OCI-LY1 (cell line): ENCODE measurements at regions not wholly inside any gene's neighbourhood (a gene's known extent, or its start where the extent isn't known, plus 50 kb on each side); places are given as distances from the start of the nearest gene placed in this dataset.

Experiments
- H2AFZ ChIP-seq: fragments of 200-600 bp; sonication (generic), shearing (Covaris generic); 2 replicates; pipeline ENCODE4 v1.6.0; 2014; ENCODE audit warnings: antibody characterized with exemption, mild to moderate bottlenecking, low read length
- H3F3A ChIP-seq: fragments of 200-600 bp; sonication (generic), shearing (Covaris generic); 2 replicates; pipeline ENCODE4 v1.6.0; 2014; ENCODE audit warnings: mild to moderate bottlenecking, antibody characterized with exemption, low read length, moderate library complexity; ENCODE audit not compliant: insufficient read depth
- H3K27ac ChIP-seq: fragments of 200-600 bp; sonication (generic); 2 replicates; pipeline ENCODE4 v1.5.1; 2014; ENCODE audit warnings: low read length, mixed run types, mild to moderate bottlenecking, low read depth; ENCODE audit not compliant: poor library complexity, severe bottlenecking
- H3K27me3 ChIP-seq: fragments of 200-600 bp; sonication (generic); 2 replicates; pipeline ENCODE4 v1.6.0; 2014; ENCODE audit warnings: antibody characterized with exemption, mild to moderate bottlenecking, low read length, moderate library complexity; ENCODE audit not compliant: insufficient read depth
- H3K36me3 ChIP-seq: fragments of 200-600 bp; sonication (generic); 2 replicates; pipeline ENCODE4 v1.6.1; 2014; ENCODE audit warnings: mild to moderate bottlenecking, antibody characterized with exemption, low read length, moderate library complexity, mixed read lengths; ENCODE audit not compliant: insufficient read depth
- H3K4me1 ChIP-seq: fragments of 200-600 bp; sonication (generic); 2 replicates; pipeline ENCODE4 v1.5.1; 2014; ENCODE audit warnings: mild to moderate bottlenecking, low read length, moderate library complexity; ENCODE audit not compliant: insufficient read depth, severe bottlenecking
- H3K4me2 ChIP-seq: fragments of 200-600 bp; sonication (generic), shearing (Covaris generic); 2 replicates; pipeline ENCODE4 v1.6.1; 2014; ENCODE audit warnings: low read length
- H3K4me3 ChIP-seq: fragments of 200-600 bp; sonication (generic); 2 replicates; pipeline ENCODE4 v1.5.1; 2014; ENCODE audit warnings: low read length, low read depth, mild to moderate bottlenecking, mixed read lengths; ENCODE audit not compliant: poor library complexity, severe bottlenecking
- H3K79me2 ChIP-seq: fragments of 200-600 bp; shearing (Covaris generic); 2 replicates; pipeline ENCODE4 v1.6.1; 2016; ENCODE audit warnings: mixed run types, low read length, mixed read lengths; ENCODE audit not compliant: insufficient read depth
- H3K9ac ChIP-seq: fragments of 200-600 bp; sonication (generic), shearing (Covaris generic); 2 replicates; pipeline ENCODE4 v1.6.1; 2014; ENCODE audit warnings: mild to moderate bottlenecking, low read length, mixed read lengths
- H3K9me2 ChIP-seq: fragments of 200-600 bp; sonication (generic), shearing (Covaris generic); 2 replicates; pipeline ENCODE4 v1.6.1; 2014; ENCODE audit warnings: low read depth, mild to moderate bottlenecking, low read length, mixed read lengths
- H3K9me3 ChIP-seq: fragments of 200-600 bp; shearing (Covaris generic); 2 replicates; pipeline ENCODE4 v1.6.1; 2014; ENCODE audit warnings: low read length, mixed read lengths
- H4K20me1 ChIP-seq: fragments of 200-600 bp; sonication (generic), shearing (Covaris generic); 2 replicates; pipeline ENCODE4 v1.6.0; 2016; ENCODE audit warnings: mild to moderate bottlenecking, low read length; ENCODE audit not compliant: insufficient read depth
- EZH2 ChIP-seq: fragments of 200-600 bp; sonication (generic), shearing (Covaris generic); IDR thresholded peaks from 2 replicates; pipeline ENCODE4 v1.8.0; 2017; ENCODE audit warnings: borderline replicate concordance, mixed run types, mild to moderate bottlenecking, antibody characterized with exemption, low read length, moderate library complexity, mixed read lengths
- TF ChIP-seq, protein P1 (sequence below): fragments of 200-600 bp; sonication (generic), shearing (Covaris generic); IDR thresholded peaks from 2 replicates; pipeline ENCODE4 v1.5.1; 2017; ENCODE audit warnings: mild to moderate bottlenecking, antibody characterized with exemption, low read length, moderate library complexity, mixed read lengths

DNA sequence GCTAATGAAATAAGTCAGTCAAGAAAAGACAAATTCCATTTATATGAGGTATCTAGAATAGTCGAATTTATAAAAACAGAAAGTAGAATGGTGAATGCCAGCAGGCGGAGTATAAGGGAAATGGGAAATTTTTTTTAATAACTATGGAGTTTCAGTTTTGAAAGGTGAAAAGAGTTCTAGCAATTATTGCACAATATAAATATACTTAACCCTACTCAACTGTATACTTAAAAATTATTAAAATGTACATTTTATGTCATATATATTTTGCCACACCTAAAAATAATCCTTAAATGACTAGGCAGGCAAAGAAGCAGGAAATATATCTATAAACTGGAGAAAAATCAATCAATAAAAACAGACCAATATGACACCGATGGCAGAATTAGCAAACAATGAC lies 196.5 kb upstream of the UBASH3B start:
- Histone ChIP-seq H2AFZ (no peak overlapping the region), H4K20me1 (no peaks in the 10 kb centered on the region), H3K27me3 (no peaks in the 10 kb centered on the region), H3K9me2 (no peaks in the 10 kb centered on the region), H3K27ac (no peak overlapping the region), H3K9ac (no peak overlapping the region), H3F3A (no peaks in the 10 kb centered on the region), H3K4me1 (no peaks in the 10 kb centered on the region), H3K9me3 (no peaks in the 10 kb centered on the region), H3K4me3 (no peak overlapping the region), H3K4me2 (no peak overlapping the region), H3K36me3 (no peaks in the 10 kb centered on the region), H3K79me2 (no peaks in the 10 kb centered on the region)
- TF ChIP-seq EZH2 = no peak
- TF ChIP-seq, protein P1, sequence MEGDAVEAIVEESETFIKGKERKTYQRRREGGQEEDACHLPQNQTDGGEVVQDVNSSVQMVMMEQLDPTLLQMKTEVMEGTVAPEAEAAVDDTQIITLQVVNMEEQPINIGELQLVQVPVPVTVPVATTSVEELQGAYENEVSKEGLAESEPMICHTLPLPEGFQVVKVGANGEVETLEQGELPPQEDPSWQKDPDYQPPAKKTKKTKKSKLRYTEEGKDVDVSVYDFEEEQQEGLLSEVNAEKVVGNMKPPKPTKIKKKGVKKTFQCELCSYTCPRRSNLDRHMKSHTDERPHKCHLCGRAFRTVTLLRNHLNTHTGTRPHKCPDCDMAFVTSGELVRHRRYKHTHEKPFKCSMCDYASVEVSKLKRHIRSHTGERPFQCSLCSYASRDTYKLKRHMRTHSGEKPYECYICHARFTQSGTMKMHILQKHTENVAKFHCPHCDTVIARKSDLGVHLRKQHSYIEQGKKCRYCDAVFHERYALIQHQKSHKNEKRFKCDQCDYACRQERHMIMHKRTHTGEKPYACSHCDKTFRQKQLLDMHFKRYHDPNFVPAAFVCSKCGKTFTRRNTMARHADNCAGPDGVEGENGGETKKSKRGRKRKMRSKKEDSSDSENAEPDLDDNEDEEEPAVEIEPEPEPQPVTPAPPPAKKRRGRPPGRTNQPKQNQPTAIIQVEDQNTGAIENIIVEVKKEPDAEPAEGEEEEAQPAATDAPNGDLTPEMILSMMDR = no peak

DNA sequence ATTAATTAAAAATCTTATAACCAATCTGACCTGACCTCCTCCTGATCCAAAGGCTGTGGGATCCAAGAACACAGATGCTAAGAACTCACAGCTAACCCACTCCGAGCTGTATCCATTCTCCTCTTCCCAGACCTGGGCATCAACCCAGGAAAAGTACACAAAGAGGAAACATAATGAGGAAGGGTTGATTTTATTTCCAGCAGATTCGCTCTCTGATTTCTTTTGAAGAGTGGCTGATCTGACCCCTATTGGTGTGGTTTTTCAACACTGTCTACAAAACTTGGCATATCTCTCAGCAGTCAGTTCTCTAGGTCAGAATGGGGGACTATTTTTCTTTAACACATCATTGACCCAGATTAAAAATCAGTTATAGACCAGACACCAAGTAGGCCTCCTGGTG lies 201.9 kb upstream of the UBASH3B start:
- Histone ChIP-seq H3K9me3 (no peaks in the 10 kb centered on the region), H4K20me1 (no peaks in the 10 kb centered on the region), H3K27me3 (no peaks in the 10 kb centered on the region), H3K4me3 (no peak overlapping the region), H3K4me1 (no peaks in the 10 kb centered on the region), H3K36me3 (no peaks in the 10 kb centered on the region), H3F3A (no peaks in the 10 kb centered on the region), H2AFZ (no peak overlapping the region), H3K9ac (no peak overlapping the region), H3K9me2 (no peaks in the 10 kb centered on the region), H3K4me2 (no peak overlapping the region), H3K79me2 (no peaks in the 10 kb centered on the region), H3K27ac (no peak overlapping the region)
- TF ChIP-seq, protein P1 = no peak
- TF ChIP-seq EZH2 = no peak

DNA sequence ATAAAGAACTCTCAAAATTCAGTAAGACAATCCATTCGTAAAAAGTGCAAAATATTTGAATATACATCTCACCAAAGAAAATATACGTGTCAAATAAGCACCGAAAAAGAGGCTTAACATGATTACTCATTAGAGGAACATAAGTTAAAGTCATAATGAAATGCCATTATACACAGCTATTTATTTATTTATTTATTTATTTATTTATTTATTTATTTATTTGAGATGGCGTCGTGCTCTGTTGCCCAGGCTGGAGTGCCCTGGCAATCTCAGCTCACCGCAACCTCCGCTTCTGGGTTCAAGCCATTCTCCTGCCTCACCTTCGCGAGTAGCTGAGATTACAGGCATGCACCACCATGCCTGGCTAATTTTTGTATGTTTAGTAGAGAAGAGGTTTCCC lies 203.6 kb upstream of the UBASH3B start:
- no peaks in the 10 kb centered on the region for H3K4me1 ChIP-seq
- no peak overlapping the region for H2AFZ ChIP-seq
- no peaks in the 10 kb centered on the region for H3F3A ChIP-seq
- no peaks in the 10 kb centered on the region for H3K79me2 ChIP-seq
- H3K9me2 ChIP-seq = no peaks in the 10 kb centered on the region
- no peaks in the 10 kb centered on the region for H4K20me1 ChIP-seq
- no peaks in the 10 kb centered on the region for H3K36me3 ChIP-seq
- no peaks in the 10 kb centered on the region for H3K27me3 ChIP-seq
- H3K27ac ChIP-seq = no peak overlapping the region
- no peaks in the 10 kb centered on the region for H3K9me3 ChIP-seq
- TF ChIP-seq EZH2 = no peak
- TF ChIP-seq, protein P1 = no peak
- no peak overlapping the region for H3K4me3 ChIP-seq
- H3K4me2 ChIP-seq = no peak overlapping the region
- H3K9ac ChIP-seq = no peak overlapping the region
